ENCODE measurements at regions not wholly inside any gene's neighbourhood (a gene's known extent, or its start where the extent isn't known, plus 50 kb on each side); places are given as distances from the start of the nearest gene placed in this dataset.

- TF ChIP-seq EP300 (IDR thresholded peaks at IDR 0.05): no peak
- TF ChIP-seq CTCF (IDR thresholded peaks at IDR 0.05): no peak
- no peak for TF ChIP-seq POLR2AphosphoS5 (IDR thresholded peaks at IDR 0.05)
- TF ChIP-seq POLR2A (IDR thresholded peaks at IDR 0.05): no peak
These were observed 56.5 kb upstream of the RNF144B start for GRCh38 chr6:18330548-18331081.
